GM20000 (cell line): ENCODE measurements at regions not wholly inside any gene's neighbourhood (a gene's known extent, or its start where the extent isn't known, plus 50 kb on each side); places are given as distances from the start of the nearest gene placed in this dataset.

Experiments
- DNase-seq: peaks from one replicate; pipeline ENCODE4 v3.0.0; 2012; ENCODE audit warnings: low spot score
- TF ChIP-seq, protein P1 (sequence below): IDR thresholded peaks from 2 replicates; pipeline ENCODE4 v1.5.1; 2012; ENCODE audit warnings: mild to moderate bottlenecking, control low read depth; ENCODE audit errors: extremely low read depth, missing control alignments

DNA sequence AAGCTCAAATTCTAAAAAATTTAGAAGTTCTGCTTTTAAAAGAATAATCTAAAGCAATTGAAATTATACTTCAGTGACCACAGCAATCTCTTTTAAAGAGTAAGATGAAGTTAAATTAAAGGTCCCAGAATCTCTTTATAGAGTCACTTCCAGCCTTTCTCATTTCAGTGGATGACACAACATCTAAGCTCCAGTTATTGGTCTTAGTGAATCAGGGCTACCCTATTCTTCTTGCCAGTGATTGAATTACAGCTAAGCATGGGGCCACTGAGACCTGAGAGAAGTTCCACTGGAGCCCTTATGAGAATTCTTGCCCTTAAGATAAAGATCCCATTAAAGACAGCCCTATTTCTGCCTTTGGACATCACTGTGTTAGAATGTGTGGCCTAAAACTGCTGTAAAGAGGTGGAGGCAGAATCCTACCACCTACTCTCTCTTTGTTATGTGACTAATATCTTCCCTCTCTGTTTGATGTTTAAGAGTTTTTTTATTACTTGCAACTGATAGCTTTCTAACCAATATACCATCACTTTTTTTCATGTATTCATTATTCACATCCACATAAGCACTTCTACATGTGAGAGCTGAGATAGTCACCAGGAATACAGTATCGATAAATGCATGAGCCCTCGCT lies 128.6 kb downstream of the UNC5CL start:
- TF ChIP-seq, protein P1, sequence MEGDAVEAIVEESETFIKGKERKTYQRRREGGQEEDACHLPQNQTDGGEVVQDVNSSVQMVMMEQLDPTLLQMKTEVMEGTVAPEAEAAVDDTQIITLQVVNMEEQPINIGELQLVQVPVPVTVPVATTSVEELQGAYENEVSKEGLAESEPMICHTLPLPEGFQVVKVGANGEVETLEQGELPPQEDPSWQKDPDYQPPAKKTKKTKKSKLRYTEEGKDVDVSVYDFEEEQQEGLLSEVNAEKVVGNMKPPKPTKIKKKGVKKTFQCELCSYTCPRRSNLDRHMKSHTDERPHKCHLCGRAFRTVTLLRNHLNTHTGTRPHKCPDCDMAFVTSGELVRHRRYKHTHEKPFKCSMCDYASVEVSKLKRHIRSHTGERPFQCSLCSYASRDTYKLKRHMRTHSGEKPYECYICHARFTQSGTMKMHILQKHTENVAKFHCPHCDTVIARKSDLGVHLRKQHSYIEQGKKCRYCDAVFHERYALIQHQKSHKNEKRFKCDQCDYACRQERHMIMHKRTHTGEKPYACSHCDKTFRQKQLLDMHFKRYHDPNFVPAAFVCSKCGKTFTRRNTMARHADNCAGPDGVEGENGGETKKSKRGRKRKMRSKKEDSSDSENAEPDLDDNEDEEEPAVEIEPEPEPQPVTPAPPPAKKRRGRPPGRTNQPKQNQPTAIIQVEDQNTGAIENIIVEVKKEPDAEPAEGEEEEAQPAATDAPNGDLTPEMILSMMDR = no peak
- no peak for DNase-seq

DNA sequence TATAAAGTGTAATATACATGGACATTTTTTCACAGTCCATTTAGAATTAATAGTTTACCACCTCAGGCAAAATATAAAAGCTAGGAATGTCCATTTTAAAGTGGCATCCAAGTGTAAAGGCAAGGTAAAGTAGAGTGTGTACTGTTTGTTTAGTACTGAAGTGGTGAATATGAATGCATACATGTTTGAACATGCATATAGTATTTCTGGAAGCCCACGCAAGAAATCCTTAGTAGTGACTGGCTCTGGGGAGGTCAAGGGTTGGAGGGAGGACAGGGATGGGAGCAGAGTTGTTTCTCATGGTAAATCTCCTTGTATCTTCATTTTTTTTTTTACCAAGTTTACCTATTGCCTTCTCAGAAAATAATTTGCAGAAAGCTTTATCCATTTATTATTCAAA lies 129.2 kb downstream of the UNC5CL start:
- TF ChIP-seq, protein P1 = no peak
- no peak for DNase-seq

DNA sequence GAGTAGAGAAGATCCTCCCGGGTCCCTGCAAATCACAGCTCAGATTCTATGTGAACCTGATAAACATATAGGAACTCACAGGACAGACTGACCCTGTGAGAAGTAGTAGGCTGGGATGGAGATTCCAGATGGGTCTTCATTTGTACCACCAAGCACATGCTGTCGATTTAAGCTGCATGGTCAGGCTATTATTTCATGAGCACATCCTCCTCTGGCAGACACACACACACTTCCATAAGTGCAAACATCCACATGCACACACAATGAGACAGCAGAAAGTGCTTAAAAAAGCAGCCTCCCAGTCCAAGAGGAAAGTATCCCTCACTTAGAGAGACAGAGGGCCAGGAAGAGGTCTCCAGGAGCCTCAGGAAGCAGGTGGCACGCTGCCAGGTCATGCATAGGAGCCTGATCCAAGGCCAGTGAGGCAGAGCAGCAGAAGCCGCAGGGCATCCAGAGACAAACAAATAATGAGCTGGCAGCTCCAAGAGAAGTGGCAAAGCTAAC lies 131.8 kb downstream of the UNC5CL start:
- TF ChIP-seq, protein P1 = no peak
- DNase-seq = no peak

DNA sequence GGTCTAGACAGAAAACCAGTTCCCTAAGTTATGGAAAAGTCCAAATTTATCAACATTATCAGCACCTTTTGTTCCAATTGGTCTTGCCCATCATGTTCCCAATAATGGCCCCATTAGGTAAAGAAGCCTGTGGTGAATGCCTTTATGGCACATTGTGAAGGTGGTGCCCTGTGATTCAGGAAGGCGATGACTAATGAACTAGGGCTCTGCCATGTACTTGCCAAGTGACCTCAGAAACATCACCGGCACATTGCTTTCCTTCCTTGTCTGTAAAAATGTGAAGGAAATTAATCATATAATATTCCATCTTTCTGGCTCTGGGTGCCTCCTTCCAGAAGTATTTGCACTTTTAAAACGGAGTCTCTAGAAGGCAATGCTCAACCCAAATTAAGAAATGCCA lies 132.3 kb downstream of the UNC5CL start:
- TF ChIP-seq, protein P1 = no peak
- no peak for DNase-seq

DNA sequence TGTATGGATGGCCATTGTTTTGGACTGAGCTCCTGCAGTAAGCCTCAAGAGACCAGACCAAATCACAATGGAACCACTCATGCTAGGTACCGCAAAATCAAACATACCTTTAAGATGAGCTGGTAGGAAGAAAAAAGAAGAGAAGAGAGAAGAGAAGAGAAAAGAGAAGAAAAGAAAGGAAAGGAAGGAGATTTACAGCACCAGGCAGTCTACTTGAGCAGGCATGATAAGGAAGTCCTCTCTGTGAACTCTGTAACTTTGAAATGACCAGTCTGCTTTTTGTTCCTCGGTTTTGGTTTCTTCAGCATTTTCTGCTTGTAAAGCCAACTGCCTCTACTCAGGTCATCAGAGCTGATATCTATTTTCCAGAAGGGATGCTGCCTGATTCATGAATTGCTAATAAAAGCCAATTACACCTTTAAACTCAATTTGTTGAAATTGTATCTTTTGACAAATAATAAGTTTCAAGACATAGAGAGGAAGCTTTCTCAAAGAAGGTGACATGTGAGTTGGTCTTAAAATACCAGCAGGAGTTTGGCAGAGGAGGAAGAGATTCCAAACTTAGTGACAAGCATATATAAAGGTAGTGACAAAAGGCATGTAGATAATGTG lies 134.3 kb downstream of the UNC5CL start:
- DNase-seq = no peak
- TF ChIP-seq, protein P1 = no peak

DNA sequence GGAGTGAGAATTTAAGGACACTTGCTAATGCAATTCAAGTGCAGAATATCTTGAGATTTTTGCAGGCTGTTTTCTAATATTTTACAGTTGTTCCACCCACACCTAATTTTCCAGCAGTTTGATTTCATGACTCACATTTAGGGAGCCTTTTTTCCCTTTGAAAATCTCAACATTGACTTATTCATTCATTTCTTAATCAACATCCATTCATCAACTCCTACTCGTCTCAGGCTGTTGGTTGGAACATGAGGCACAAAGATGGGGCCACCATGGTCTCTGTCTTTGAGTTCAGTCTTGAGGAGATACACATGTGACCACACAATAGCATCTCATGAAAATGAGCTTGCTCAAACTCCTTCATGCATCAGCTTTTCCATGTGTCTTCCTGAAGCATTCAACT lies 135.6 kb downstream of the UNC5CL start:
- TF ChIP-seq, protein P1 = no peak
- no peak for DNase-seq

DNA sequence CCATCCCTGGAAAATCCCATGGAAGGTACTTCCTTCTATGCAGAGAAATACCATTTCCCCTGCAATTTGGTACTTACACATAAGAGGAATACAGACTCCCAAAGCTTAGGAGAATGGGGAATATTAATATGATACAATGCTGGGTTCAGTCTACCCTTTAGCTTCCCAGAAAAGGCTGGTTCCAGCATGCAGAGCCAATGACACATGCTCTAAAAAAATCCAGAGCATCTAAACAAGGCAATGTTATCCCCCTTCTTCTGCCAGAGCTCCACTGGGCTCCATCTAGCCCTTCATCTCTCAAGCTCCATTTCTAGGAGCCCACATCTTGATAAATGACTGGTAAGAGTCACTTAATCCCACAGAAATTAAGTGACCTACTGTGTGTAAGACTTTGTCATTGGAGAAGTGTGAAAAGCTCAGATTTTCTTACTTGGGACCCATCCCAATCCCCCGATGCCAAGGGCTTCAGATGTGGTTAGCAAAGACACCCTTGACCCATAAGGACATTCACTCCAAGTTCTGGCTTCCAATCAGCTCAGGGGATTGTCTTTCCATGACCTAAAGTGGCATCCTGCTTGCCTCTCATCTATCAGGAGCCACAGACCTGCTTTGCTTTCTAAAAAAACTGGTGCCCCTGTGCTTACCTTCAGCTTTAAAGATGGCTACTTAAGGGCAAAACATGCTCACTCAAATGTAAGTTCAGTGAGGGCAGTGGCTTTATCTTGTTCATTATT lies 137.5 kb downstream of the UNC5CL start:
- TF ChIP-seq, protein P1 = no peak

More for the DNA sequence above, 137.5 kb downstream of the UNC5CL start:
- DNase-seq = no peak
